ENCODE measurements at regions not wholly inside any gene's neighbourhood (a gene's known extent, or its start where the extent isn't known, plus 50 kb on each side); places are given as distances from the start of the nearest gene placed in this dataset.
"Not testable (repeated sequence)": the region's sequence is repeated elsewhere in the genome, so short reads cannot be mapped to it uniquely, and the experiment has no call there.

GRCh38 chr16:29307598-29308507 lies 98.7 kb downstream of the NPIPB11 start:
- TF ChIP-seq, protein P1, sequence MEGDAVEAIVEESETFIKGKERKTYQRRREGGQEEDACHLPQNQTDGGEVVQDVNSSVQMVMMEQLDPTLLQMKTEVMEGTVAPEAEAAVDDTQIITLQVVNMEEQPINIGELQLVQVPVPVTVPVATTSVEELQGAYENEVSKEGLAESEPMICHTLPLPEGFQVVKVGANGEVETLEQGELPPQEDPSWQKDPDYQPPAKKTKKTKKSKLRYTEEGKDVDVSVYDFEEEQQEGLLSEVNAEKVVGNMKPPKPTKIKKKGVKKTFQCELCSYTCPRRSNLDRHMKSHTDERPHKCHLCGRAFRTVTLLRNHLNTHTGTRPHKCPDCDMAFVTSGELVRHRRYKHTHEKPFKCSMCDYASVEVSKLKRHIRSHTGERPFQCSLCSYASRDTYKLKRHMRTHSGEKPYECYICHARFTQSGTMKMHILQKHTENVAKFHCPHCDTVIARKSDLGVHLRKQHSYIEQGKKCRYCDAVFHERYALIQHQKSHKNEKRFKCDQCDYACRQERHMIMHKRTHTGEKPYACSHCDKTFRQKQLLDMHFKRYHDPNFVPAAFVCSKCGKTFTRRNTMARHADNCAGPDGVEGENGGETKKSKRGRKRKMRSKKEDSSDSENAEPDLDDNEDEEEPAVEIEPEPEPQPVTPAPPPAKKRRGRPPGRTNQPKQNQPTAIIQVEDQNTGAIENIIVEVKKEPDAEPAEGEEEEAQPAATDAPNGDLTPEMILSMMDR (conservative IDR thresholded peaks at IDR 0.05; ENCODE audit: low read length): no peak
- DNase-seq (ENCODE audit: low read depth): no peak
- no peak overlapping the region for H3K4me3 ChIP-seq (ENCODE audit: low read length)

DNA sequence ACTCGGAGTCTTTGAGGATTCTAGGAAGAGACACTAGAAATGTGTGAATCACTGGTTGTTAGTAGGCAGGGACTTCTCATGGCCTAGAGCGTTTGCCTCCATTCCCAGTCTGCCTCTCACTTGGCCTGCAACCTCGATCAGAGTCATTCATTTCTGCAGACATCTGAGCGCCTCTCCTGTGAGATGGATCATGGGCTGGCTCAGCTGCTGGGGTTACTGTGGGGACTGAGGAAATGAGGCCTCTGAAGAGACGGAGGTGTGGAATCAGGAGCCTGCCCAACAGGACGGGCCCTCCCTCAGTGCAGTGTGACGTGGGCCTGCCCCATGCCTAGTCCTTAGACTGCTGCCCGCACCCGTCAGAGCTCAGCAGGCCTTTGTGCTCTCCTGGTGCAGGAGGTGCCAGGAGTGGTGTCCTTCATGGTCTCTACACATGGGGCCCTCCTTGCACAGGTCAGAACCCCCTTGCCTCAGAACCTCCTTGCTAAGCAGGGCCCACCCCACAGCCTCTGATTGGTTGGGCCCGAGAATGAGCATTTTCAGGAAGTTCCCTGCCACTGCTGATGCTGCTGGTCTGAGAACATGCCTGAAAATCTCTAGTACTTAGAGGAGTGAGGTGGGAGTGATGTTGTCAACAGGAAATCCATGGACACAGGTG lies 99.4 kb downstream of the NPIPB11 start:
- H3K4me3 ChIP-seq (ENCODE audit: low read length): no peak overlapping the region
- TF ChIP-seq, protein P1 (conservative IDR thresholded peaks at IDR 0.05; ENCODE audit: low read length): no peak
- no peak for DNase-seq (ENCODE audit: low read depth)

DNA sequence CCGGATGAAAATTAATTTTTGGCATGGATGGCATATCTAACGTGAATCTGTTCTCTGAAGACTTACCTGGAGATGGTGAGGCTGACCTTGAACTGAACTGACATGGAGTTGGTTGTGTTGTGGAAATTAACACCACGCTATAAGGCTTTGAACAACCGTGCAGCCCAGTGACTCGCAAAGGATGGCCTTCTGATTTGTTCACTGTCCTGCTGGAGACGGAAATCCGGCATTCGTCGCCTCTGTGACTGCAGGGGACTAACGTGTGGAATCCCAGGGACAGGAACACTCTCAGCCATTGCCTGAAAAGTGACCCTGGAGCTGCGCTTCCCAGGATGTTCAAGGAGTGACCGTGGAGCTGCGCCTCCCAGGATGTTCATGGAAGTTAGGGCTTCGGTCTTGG lies 100.3 kb downstream of the NPIPB11 start:
- H3K4me3 ChIP-seq (ENCODE audit: low read length): no peak overlapping the region
- TF ChIP-seq, protein P1 (conservative IDR thresholded peaks at IDR 0.05; ENCODE audit: low read length): no peak
- DNase-seq (ENCODE audit: low read depth): no peak

DNA sequence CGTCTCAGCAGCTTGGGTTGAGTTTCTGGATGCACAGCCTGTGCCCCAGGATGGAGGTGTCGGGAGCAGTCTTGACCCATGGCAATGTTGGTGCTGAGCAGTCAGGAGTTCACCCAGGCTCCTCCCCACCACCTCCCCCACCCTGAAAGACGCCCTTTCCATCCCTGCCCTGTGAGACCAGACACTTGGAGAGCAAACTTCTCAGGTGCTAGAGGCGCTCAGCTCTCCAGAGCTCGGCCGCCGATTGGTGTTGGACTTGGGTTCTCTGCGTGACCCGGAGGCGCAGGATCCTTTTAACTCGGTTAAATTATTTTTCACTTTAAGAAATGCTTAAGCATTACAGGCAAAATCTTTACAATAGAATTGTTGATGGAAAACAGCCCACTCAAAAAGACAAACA lies 101.5 kb downstream of the NPIPB11 start:
- not testable (repeated sequence) for H3K4me3 ChIP-seq (ENCODE audit: low read length); DNase-seq (ENCODE audit: low read depth)

- DNase-seq (ENCODE audit: low read depth): no peak
- TF ChIP-seq, protein P1 (conservative IDR thresholded peaks at IDR 0.05; ENCODE audit: low read length): no peak
These were observed 102.3 kb downstream of the NPIPB11 start for GRCh38 chr16:29304251-29304650.

GRCh38 chr16:29303520-29303919 lies 103.0 kb downstream of the NPIPB11 start:
- TF ChIP-seq, protein P1 (conservative IDR thresholded peaks at IDR 0.05; ENCODE audit: low read length): no peak
- DNase-seq (ENCODE audit: low read depth): no peak
- no peak overlapping the region for H3K4me3 ChIP-seq (ENCODE audit: low read length)

More at GRCh38 chr16:29304251-29304650, 102.3 kb downstream of the NPIPB11 start:
- no peak overlapping the region for H3K4me3 ChIP-seq (ENCODE audit: low read length)

- no peak for DNase-seq (ENCODE audit: low read depth)
- TF ChIP-seq, protein P1 (conservative IDR thresholded peaks at IDR 0.05; ENCODE audit: low read length): no peak
- H3K4me3 ChIP-seq (ENCODE audit: low read length): no peak overlapping the region
These were observed 103.5 kb downstream of the NPIPB11 start for GRCh38 chr16:29302976-29303375.

DNA sequence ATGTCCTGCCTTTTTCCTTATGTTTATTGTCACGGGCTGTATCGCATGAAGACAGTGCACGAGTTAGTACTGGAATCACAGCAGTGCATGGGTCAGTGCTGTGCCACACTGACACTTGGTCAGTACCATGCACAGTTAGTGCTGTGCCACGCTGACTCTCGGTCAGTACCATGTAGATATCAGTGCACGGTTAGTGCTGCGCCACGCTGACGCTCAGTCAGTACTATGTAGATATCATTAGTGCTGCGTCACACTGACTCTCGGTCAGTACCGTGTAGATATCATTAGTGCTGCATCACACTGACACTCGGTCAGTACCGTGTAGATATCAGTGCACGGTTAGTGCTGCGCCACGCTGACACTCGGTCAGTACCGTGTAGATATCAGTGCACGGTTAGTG lies 104.1 kb downstream of the NPIPB11 start:
- not testable (repeated sequence) for H3K4me3 ChIP-seq (ENCODE audit: low read length); DNase-seq (ENCODE audit: low read depth)

- not testable (repeated sequence) for H3K4me3 ChIP-seq (ENCODE audit: low read length); DNase-seq (ENCODE audit: low read depth)
These were observed 104.7 kb downstream of the NPIPB11 start for GRCh38 chr16:29301662-29302285.

DNA sequence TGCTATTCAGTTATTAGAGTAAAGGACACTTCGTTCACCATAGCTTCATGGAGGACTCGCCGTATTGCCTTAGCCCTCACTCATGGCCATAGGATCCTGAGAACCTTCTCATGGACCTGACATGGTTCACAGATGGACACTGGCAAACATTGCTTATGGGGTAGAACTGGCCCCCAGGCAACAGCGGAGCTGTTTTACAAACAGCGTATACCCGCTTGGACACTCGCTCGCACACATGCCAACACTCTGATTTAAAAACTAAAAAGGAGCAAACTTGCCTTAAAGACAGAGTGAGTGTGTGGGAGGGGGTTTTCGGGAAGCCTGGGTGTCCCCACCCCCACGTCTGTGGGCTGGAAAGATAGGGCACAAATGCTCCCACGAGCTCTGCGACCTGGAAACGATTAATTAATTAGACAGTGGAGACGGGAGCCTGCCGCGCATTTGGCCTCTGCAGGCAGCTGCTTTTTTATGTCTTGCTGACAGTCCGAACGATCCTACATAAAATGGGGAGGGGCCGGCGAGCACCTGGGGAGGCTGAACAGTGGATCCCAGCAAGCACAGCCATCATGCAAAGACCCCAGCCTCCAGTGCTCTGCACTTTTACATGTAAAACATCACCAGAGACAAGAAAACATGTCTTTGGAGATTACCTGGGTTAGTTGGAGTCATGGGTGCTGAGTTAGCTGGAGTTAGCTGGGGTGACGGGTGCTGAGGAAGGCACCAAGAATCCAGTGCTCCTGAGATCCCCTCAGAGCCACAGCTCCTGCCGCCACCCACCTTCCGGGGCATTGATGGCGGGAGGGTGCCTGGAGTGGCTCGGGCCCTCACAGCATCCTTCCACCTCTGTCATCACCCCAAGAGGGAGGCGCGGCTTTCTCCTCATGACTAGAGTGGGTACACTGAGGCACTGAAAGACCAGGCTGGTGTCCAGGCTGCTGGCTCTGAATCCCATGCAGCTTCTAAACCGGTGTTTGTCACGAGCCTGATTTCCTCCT lies 105.7 kb downstream of the NPIPB11 start:
- H3K4me3 ChIP-seq (ENCODE audit: low read length): not testable (repeated sequence)
- DNase-seq (ENCODE audit: low read depth): peak; percentile 5
